ENCODE measurements at regions not wholly inside any gene's neighbourhood (a gene's known extent, or its start where the extent isn't known, plus 50 kb on each side); places are given as distances from the start of the nearest gene placed in this dataset.
A peak's percentile ranks its signal among the peaks of the same experiment; 100 is the strongest.

DNA sequence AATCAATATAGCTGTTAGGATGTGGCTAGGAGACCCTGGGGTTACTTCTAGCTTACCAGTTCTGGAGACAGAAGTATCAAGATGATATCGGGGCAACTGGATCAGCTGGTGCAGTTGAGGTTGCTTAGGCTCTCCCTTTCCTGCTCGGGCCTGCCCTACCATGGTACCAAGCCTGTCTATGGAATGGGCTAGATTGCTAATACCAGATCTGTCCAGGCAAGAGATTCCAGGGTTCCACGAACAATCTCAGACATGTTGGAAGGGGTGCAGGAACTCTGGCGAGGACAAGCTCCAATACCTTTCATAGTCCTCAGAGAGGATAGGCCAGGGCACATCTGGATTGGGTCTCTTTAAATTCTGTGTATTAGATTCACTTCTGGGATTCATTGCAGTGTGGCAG, 53.8 kb downstream of the ADM start:
- DNase-seq, result no peak

GRCh38 chr11:10359171-10359570, 54.3 kb downstream of the ADM start:
- DNase-seq, result no peak

GRCh38 chr11:10360835-10361234, 56.0 kb downstream of the ADM start:
- DNase-seq, result no peak

- DNase-seq, result no peak
Observed at GRCh38 chr11:10365045-10365444, 60.2 kb downstream of the ADM start.

GRCh38 chr11:10366568-10367331, 61.9 kb downstream of the ADM start:
- peak; percentile 87 to 92 for DNase-seq

GRCh38 chr11:10371926-10372641, 67.2 kb downstream of the ADM start:
- DNase-seq, result no peak

- no peak for DNase-seq
Observed at GRCh38 chr11:10373340-10373739, 68.5 kb downstream of the ADM start.

- DNase-seq, result no peak
Observed at GRCh38 chr11:10373929-10374328, 69.1 kb downstream of the ADM start.

- DNase-seq, result no peak
Observed at GRCh38 chr11:10374386-10374785, 69.5 kb downstream of the ADM start.

GRCh38 chr11:10375280-10375971, 70.6 kb downstream of the ADM start:
- DNase-seq, result no peak

- DNase-seq, result no peak
Observed at GRCh38 chr11:10376061-10376460, 71.2 kb downstream of the ADM start.

DNA sequence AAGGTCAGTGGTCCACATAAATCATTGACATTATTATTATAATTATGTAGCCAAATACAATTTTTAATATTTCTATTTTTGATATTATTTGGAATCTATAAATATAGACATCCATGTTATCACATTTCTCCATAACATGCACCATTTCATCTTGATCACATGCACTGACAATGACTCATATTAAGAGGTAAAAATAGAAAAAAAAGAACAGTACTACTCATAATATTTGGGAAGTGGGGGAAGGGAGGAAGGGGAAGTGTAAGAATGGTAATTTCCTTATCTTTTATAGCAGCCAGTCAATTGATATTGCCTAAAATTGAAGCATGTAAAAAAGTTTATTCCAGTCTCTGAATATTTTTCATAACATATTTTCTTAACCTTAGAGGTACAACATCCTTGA, 72.3 kb downstream of the ADM start:
- peak; percentile 37 to 76 for DNase-seq

DNA sequence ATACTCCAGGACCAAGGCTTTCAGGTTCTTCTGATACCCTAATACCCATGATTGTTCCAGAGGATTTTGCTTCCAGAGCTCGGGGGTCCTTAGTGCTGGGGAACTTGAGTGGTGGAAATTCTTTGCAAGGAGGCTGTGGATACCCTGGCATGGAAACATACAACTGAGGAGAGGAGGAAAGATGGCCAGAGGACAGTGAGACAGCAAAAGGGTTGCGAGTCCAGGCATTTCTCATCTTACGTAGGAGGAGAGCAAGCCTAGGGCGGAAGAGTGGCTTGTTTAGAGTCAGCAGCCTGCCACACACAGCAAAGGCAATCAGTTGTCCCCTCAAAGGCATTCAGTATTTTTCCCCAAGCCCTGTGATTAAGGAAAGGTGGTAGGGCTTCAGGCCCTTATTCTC, 73.5 kb downstream of the ADM start:
- no peak for DNase-seq

DNA sequence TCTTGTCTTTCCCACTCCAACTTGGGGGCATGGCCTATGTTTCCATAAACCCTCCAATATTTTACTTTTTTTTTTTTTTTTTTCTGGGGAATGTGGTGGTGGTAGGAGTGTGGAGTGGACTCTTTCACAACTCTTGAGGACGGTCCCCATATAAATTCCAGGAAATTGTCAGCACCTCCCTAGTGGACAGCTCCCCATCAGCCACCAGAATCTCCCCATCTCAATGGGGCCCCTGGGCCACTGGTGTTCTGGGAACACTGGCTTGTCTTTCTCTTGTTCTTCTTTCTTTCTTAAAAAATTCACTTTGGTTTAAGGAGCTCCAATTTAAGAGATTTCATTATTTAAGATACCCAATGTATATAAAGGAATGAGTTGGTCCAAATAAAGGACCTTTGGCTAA, 74.1 kb downstream of the ADM start:
- DNase-seq, result peak; percentile 23 to 39

DNA sequence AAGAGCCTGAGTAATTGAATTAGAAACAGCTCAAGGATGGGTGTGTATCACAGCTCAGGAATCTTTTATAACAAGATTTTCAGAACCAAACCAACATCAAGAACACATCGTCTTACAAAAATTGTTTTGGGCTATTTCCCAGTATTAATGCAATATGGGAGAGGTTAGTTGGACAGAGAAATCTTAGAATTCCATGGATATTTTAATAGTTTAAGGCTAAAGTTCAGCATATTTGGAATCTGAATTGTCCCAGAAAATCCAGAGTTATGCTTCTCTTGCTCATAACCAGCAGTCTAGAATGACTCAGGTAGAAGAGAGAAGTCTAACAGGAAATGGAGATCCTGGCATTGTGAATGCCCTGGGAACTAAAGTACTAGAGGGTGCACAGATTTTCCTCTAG, 74.6 kb downstream of the ADM start:
- no peak for DNase-seq

DNA sequence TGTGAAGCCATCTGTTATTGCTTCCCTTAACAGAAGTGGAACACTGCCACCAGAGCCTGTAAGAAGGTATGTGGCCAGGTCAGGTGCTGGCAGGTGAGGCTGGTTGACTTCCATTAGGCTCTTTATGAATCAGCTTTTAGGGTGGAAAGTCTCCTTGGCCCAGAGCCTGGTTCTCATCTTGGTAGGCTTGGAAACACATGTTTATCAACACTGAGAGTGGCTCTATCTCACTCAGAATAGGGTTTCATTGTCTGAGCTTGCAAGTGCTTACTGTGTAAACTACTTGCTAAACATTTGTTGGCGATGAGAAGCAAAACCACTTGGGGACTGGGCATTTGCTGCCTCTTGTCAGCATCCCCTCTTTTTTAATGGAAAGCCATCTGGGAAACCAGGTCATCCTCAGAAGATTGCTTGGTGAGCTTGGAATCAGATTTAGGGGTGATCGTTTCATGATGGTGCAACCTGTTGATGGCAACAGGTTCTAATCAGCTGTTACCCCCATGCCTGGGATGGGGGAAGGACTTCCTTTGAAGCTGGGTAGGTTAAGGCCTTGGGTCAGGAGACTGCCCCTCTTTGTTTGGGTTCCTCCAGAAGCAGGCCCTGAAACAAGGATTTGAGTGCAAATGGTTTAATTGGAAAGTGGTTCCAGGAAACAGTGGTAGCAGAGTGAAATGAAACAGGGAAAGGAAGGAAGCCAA, 75.0 kb upstream of the AMPD3 start:
- DNase-seq, result no peak

DNA sequence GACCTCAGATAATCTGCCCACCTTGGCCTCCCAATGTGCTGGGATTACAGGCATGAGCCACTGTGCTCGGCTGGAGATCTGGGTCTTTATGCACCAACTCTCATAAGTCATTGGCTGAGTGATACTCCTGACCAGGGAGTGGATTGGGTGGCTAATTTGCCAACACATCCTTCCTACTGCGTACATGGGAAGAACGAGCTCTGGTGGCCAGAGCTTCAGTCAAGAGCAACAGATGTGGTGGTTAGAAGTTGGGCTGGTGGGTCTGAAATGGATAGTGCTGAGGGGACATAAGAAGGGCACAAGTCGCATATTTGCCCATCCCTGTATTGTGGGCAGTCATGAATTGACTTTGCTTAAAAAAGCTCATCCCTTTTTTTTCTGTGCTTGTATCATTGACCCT, 74.1 kb upstream of the AMPD3 start:
- DNase-seq, result no peak

- DNase-seq, result no peak
Observed at GRCh38 chr11:10381736-10382135, 73.3 kb upstream of the AMPD3 start.

GRCh38 chr11:10382518-10382917, 72.5 kb upstream of the AMPD3 start:
- peak in 1 of 2 donors; percentile 23 for DNase-seq

GRCh38 chr11:10385696-10386095, 69.4 kb upstream of the AMPD3 start:
- DNase-seq, result no peak

DNA sequence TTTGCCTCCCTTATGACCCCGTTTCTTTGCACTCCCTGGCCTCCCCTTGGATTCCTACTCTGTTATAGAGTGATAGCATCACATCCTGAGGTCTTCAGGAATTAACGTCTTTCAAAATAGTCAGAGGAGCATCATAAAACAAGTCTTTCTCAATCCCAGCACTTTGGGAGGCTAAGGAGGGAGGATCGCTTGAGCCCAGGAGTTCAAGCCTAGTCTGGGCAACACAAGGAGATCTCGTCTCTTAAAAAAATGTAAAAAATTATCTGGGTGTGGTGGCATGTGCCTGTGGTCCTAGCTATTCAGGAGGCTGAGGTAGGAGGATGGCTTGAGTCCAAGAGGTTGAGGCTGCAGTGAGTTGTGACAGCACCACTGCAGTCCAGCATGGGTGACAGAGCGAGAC, 68.7 kb upstream of the AMPD3 start:
- no peak for DNase-seq

DNA sequence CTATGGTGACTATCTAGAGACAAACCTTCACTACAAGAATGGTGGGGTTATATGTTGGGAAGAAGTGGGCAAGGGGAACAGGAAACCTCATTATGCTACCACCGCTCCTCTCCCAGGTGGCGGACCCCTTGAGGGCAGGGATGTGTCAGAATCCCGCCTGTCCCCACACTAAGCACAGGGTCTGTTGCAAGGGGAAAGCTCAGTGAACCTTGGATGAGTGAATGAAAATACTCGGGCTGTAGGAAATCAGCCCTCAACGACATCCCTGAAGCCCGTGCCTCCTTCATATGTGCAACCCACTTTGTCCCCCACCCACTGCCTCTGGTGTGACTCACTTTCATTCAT, 68.2 kb upstream of the AMPD3 start:
- no peak for DNase-seq

Measured in inflammatory macrophage (primary cell).